ENCODE measurements at regions not wholly inside any gene's neighbourhood (a gene's known extent, or its start where the extent isn't known, plus 50 kb on each side); places are given as distances from the start of the nearest gene placed in this dataset.

DNA sequence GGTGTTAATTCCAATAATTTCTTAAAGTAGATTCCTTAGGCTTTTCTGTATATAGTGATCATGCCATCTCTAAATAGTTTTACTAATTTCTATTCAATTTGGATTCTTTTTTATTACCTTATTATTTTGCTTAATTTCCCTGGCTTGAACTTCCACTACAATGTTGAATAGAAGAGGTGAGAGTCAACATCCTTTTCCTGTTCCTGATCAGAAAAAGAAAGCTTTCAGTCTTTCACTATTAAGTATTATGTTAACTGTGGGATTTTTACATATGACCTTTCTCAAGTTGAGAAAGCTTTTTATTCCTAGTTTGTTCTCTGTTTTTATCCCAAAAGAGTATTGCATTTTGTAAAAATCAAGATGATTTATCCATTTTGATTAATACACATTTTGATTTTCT, 574.5 kb upstream of the TLE4 start:
- POLR2A ChIA-PET = no interaction called here
- TF ChIP-seq FOXK2 (IDR thresholded peaks at IDR 0.05) (no peak), NFRKB (IDR thresholded peaks at IDR 0.05) (no peak), ELF4 (IDR thresholded peaks at IDR 0.05) (no peak), TARDBP (IDR thresholded peaks at IDR 0.05) (no peak), SP1 (IDR thresholded peaks at IDR 0.05) (no peak), BHLHE40 (IDR thresholded peaks at IDR 0.05; ENCODE audit: borderline replicate concordance) (no peak), L3MBTL2 (conservative IDR thresholded peaks at IDR 0.05) (no peak), ARNT (IDR thresholded peaks at IDR 0.05) (no peak), ZNF384 (IDR thresholded peaks at IDR 0.05) (no peak), SUZ12 (IDR thresholded peaks at IDR 0.05) (no peak), PKNOX1 (IDR thresholded peaks at IDR 0.05) (no peak), CTBP1 (IDR thresholded peaks at IDR 0.05; ENCODE audit: borderline replicate concordance) (no peak), FOXA1 (IDR thresholded peaks at IDR 0.05) (no peak), FOXM1 (IDR thresholded peaks at IDR 0.05; ENCODE audit: borderline replicate concordance) (no peak), HDGF (IDR thresholded peaks at IDR 0.05; ENCODE audit: borderline replicate concordance) (no peak), LEF1 (IDR thresholded peaks at IDR 0.05; ENCODE audit: borderline replicate concordance) (no peak)
- no peak for DNase-seq (ENCODE audit: extremely low spot score)
- CTCF ChIA-PET = no interaction called here

DNA sequence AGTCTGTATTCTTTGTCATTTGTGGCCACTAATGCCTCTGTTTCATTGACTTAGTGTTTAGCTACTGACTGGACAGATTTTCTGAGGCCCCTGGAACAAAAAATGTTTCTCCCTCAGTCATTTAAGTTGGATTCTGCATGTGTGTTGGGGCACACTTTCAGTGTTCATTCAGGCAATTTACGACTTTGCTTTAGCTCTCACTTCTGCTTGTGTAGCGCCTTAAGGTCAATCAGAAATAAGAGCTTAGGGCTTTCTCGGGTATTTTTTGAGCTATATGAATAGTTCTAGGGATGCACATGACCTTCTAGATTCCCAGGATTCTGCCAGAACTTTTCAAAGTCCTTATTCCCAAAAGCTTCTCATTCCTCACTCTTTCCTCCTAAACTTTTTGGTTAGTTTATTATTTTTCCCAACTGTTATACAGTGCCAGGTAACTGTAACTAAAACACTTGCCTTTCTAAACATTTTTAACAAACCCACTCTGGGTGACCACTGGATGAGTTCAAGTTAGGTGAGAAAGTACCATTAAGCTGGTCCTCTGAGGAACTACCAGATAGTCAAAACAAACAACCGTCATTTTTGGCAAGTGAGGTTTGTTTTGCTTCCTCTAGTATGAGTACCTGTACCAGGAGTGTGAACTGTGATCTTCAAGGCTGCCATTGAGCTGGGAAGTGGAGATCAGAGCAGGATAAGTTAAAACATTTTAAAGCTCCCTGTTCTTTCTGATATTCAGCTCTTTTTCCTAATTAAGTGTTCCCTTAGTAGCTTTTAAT, 571.3 kb upstream of the TLE4 start:
- TF ChIP-seq SP1 (IDR thresholded peaks at IDR 0.05) (no peak), FOXM1 (IDR thresholded peaks at IDR 0.05; ENCODE audit: borderline replicate concordance) (no peak), ARNT (IDR thresholded peaks at IDR 0.05) (no peak), LEF1 (IDR thresholded peaks at IDR 0.05; ENCODE audit: borderline replicate concordance) (no peak), PKNOX1 (IDR thresholded peaks at IDR 0.05) (no peak), FOXK2 (IDR thresholded peaks at IDR 0.05) (no peak), SUZ12 (IDR thresholded peaks at IDR 0.05) (no peak), ELF4 (IDR thresholded peaks at IDR 0.05) (no peak), FOXA1 (IDR thresholded peaks at IDR 0.05) (no peak), NFRKB (IDR thresholded peaks at IDR 0.05) (no peak), L3MBTL2 (conservative IDR thresholded peaks at IDR 0.05) (no peak), ZNF384 (IDR thresholded peaks at IDR 0.05) (no peak), TARDBP (IDR thresholded peaks at IDR 0.05) (no peak), BHLHE40 (IDR thresholded peaks at IDR 0.05; ENCODE audit: borderline replicate concordance) (no peak), CTBP1 (IDR thresholded peaks at IDR 0.05; ENCODE audit: borderline replicate concordance) (no peak), HDGF (IDR thresholded peaks at IDR 0.05; ENCODE audit: borderline replicate concordance) (no peak)
- CTCF ChIA-PET = no interaction called here
- POLR2A ChIA-PET = no interaction called here
- no peak for DNase-seq (ENCODE audit: extremely low spot score)

DNA sequence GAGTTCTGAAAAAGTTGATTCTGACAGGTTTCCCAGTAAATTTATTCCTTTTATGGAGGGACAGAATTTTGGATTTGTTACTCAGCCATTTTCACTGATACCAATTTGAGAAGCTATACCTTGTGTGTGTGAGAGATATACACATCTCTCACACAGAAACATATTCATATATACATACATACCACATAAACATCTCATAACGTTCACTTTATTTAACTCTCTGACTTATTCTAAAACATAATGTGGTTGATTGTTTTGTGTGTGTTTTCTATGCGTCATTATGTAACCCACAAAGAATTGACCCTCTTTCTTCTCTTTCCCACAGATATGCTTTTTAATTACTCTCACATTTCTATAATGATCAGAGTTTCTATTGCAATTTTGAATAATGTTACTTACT, 570.8 kb upstream of the TLE4 start:
- DNase-seq (ENCODE audit: extremely low spot score) = no peak
- TF ChIP-seq ELF4 (IDR thresholded peaks at IDR 0.05) (no peak), FOXK2 (IDR thresholded peaks at IDR 0.05) (no peak), CTBP1 (IDR thresholded peaks at IDR 0.05; ENCODE audit: borderline replicate concordance) (no peak), NFRKB (IDR thresholded peaks at IDR 0.05) (no peak), ARNT (IDR thresholded peaks at IDR 0.05) (no peak), LEF1 (IDR thresholded peaks at IDR 0.05; ENCODE audit: borderline replicate concordance) (no peak), SUZ12 (IDR thresholded peaks at IDR 0.05) (no peak), TARDBP (IDR thresholded peaks at IDR 0.05) (no peak), FOXM1 (IDR thresholded peaks at IDR 0.05; ENCODE audit: borderline replicate concordance) (no peak), BHLHE40 (IDR thresholded peaks at IDR 0.05; ENCODE audit: borderline replicate concordance) (no peak), L3MBTL2 (conservative IDR thresholded peaks at IDR 0.05) (no peak), SP1 (IDR thresholded peaks at IDR 0.05) (no peak), ZNF384 (IDR thresholded peaks at IDR 0.05) (no peak), PKNOX1 (IDR thresholded peaks at IDR 0.05) (no peak), FOXA1 (IDR thresholded peaks at IDR 0.05) (no peak), HDGF (IDR thresholded peaks at IDR 0.05; ENCODE audit: borderline replicate concordance) (no peak)
- ChIA-PET CTCF (no interaction called here), POLR2A (no interaction called here)

DNA sequence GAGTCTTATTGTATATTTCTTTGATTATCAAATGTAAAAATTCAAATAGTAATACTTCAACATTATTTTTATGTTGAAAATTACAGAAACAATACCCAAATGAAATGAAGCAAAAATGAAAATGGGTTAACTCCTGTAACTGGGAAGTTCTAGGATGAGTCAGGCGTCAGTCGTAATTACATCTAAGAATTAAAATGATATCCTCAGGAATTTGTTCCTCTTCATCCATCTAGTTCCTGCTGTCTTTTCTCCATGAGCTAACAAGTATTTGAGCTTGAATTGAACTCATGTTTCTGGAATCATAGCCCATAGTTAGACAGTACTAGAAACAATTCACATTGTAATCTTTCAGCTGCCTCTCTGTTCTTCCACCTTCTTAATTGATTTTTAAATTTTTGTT, 568.3 kb upstream of the TLE4 start:
- POLR2A ChIA-PET = no interaction called here
- no peak for DNase-seq (ENCODE audit: extremely low spot score)
- CTCF ChIA-PET = no interaction called here
- TF ChIP-seq PKNOX1 (IDR thresholded peaks at IDR 0.05) (no peak), SUZ12 (IDR thresholded peaks at IDR 0.05) (no peak), LEF1 (IDR thresholded peaks at IDR 0.05; ENCODE audit: borderline replicate concordance) (no peak), ELF4 (IDR thresholded peaks at IDR 0.05) (no peak), FOXA1 (IDR thresholded peaks at IDR 0.05) (no peak), HDGF (IDR thresholded peaks at IDR 0.05; ENCODE audit: borderline replicate concordance) (no peak), FOXM1 (IDR thresholded peaks at IDR 0.05; ENCODE audit: borderline replicate concordance) (no peak), ZNF384 (IDR thresholded peaks at IDR 0.05) (no peak), L3MBTL2 (conservative IDR thresholded peaks at IDR 0.05) (no peak), SP1 (IDR thresholded peaks at IDR 0.05) (no peak), NFRKB (IDR thresholded peaks at IDR 0.05) (no peak), TARDBP (IDR thresholded peaks at IDR 0.05) (no peak), FOXK2 (IDR thresholded peaks at IDR 0.05) (no peak), CTBP1 (IDR thresholded peaks at IDR 0.05; ENCODE audit: borderline replicate concordance) (no peak), ARNT (IDR thresholded peaks at IDR 0.05) (no peak)

- CTCF ChIA-PET = no interaction called here
Measured at GRCh38 chr9:79004032-79004431, 567.7 kb upstream of the TLE4 start.

More at GRCh38 chr9:79004032-79004431, 567.7 kb upstream of the TLE4 start:
- no peak for DNase-seq (ENCODE audit: extremely low spot score)
- TF ChIP-seq BHLHE40 (IDR thresholded peaks at IDR 0.05; ENCODE audit: borderline replicate concordance) = no peak
- TF ChIP-seq FOXA1 (IDR thresholded peaks at IDR 0.05) = no peak
- no peak for TF ChIP-seq PKNOX1 (IDR thresholded peaks at IDR 0.05)
- TF ChIP-seq CTBP1 (IDR thresholded peaks at IDR 0.05; ENCODE audit: borderline replicate concordance) = no peak
- TF ChIP-seq TARDBP (IDR thresholded peaks at IDR 0.05) = no peak
- TF ChIP-seq SUZ12 (IDR thresholded peaks at IDR 0.05) = no peak
- TF ChIP-seq NFRKB (IDR thresholded peaks at IDR 0.05) = no peak
- TF ChIP-seq ZNF384 (IDR thresholded peaks at IDR 0.05) = no peak
- TF ChIP-seq HDGF (IDR thresholded peaks at IDR 0.05; ENCODE audit: borderline replicate concordance) = no peak
- TF ChIP-seq ELF4 (IDR thresholded peaks at IDR 0.05) = no peak
- TF ChIP-seq ARNT (IDR thresholded peaks at IDR 0.05) = no peak
- no peak for TF ChIP-seq FOXM1 (IDR thresholded peaks at IDR 0.05; ENCODE audit: borderline replicate concordance)
- POLR2A ChIA-PET = no interaction called here
